GM23248 (cell line): ENCODE measurements at regions not wholly inside any gene's neighbourhood (a gene's known extent, or its start where the extent isn't known, plus 50 kb on each side); places are given as distances from the start of the nearest gene placed in this dataset.

ENCODE experiments used
- DNase-seq: peaks from one replicate; pipeline ENCODE4 v3.0.0-alpha.2; 2015
- H2AFZ ChIP-seq: fragments of 200-600 bp; sonication (generic); 2 replicates; pipeline ENCODE4 v1.6.1; 2016; ENCODE audit warnings: antibody characterized with exemption
- H3F3A ChIP-seq: fragments of 200-600 bp; sonication (generic); 2 replicates; pipeline ENCODE4 v1.6.1; 2016; ENCODE audit warnings: mild to moderate bottlenecking, antibody characterized with exemption, mixed run types; ENCODE audit not compliant: insufficient read depth
- H3K27ac ChIP-seq: fragments of 200-600 bp; sonication (generic); 2 replicates; pipeline ENCODE4 v1.5.1; 2016; ENCODE audit warnings: mild to moderate bottlenecking
- H3K27me3 ChIP-seq: fragments of 200-600 bp; sonication (generic); replicated peaks from 2 replicates; pipeline ENCODE4 v1.6.1; 2016; ENCODE audit warnings: mild to moderate bottlenecking; ENCODE audit not compliant: insufficient read depth
- H3K36me3 ChIP-seq: fragments of 200-600 bp; sonication (generic); 2 replicates; pipeline ENCODE4 v1.6.1; 2016; ENCODE audit warnings: low read depth, mild to moderate bottlenecking
- H3K4me1 ChIP-seq: fragments of 200-600 bp; sonication (generic); 2 replicates; pipeline ENCODE4 v1.6.1; 2016; ENCODE audit warnings: mild to moderate bottlenecking; ENCODE audit not compliant: insufficient read depth
- H3K4me2 ChIP-seq: fragments of 200-600 bp; sonication (generic); one replicate; pipeline ENCODE4 v1.6.1; 2016; ENCODE audit warnings: mild to moderate bottlenecking; ENCODE audit not compliant: unreplicated experiment
- H3K4me3 ChIP-seq: fragments of 200-600 bp; sonication (generic); 2 replicates; pipeline ENCODE4 v1.5.1; 2016; ENCODE audit warnings: mild to moderate bottlenecking
- H3K79me2 ChIP-seq: fragments of 200-600 bp; sonication (generic); 2 replicates; pipeline ENCODE4 v1.6.1; 2016; ENCODE audit warnings: mild to moderate bottlenecking; ENCODE audit not compliant: insufficient read depth
- H3K9ac ChIP-seq: fragments of 200-600 bp; sonication (generic); 2 replicates; pipeline ENCODE4 v1.6.1; 2016; ENCODE audit warnings: mild to moderate bottlenecking
- H3K9me2 ChIP-seq: fragments of 200-600 bp; sonication (generic); 2 replicates; pipeline ENCODE4 v1.6.1; 2016; ENCODE audit warnings: mixed run types, mild to moderate bottlenecking, moderate library complexity; ENCODE audit not compliant: insufficient read depth
- H3K9me3 ChIP-seq: fragments of 200-600 bp; sonication (generic); one replicate; pipeline ENCODE4 v1.6.1; 2017; ENCODE audit warnings: low read depth
- H4K20me1 ChIP-seq: fragments of 200-600 bp; sonication (generic); 2 replicates; pipeline ENCODE4 v1.6.0; 2016; ENCODE audit not compliant: insufficient read depth
- EZH2 ChIP-seq: fragments of 200-600 bp; sonication (generic); IDR thresholded peaks from 2 replicates; pipeline ENCODE4 v1.6.1; 2018; ENCODE audit warnings: antibody characterized with exemption, mild to moderate bottlenecking; ENCODE audit not compliant: insufficient read depth, poor library complexity, severe bottlenecking
- EZH2phosphoT487 ChIP-seq: fragments of 200-600 bp; sonication (generic); IDR thresholded peaks from 2 replicates; pipeline ENCODE4 v1.6.1; 2018; ENCODE audit warnings: antibody characterized with exemption, moderate library complexity, mild to moderate bottlenecking, low read depth; ENCODE audit not compliant: insufficient read depth
- WGBS, 2 experiments: methylation state at CpG; one replicate each; pipeline ENCODE4 v1.1.6; 2015 to 2017; ENCODE audit warnings: low lambda C conversion rate in 2 of 2, low coverage in 1 of 2; ENCODE audit errors: missing lambda C conversion rate in 2 of 2; 5-methylcytosine and 5-hydroxymethylcytosine counted together
- in situ Hi-C: fragments of 300-500 bp; cut with MboI; formaldehyde crosslinking; loops from 2 replicates; pipeline ENCODE4 v1.15.0; 2020

DNA sequence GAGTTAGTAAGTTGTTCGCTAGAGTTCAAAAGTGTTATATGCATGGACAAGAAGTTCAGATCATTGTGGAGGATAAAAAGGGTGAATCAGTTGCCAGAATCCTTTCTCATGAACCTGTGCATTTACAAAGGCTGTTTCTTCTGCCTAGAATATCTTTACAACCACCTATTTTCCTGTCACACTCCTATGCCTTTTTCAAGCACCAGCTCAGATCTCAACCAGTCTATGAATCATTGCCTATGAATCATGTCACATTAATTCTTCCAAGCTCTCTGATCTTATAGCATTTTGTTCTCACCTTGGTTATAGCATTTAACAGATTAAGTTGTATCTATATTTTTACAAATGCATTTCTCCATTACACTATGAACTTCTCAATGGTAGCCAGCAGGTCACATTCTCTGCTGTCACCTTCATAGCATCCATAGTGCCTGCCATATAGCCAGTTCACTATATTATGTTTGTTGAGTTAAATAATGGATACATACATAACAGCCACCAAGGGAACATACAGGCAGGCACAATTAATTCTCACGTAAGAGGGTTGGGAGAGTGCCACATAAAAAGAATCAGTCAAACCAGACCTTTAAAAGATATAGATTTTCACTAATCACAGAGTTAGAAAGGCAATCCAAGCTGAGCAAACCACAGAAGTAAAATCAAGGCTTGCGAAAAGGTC, 573.0 kb downstream of the FOXG1 start:
- H3K27ac ChIP-seq, result no peak overlapping the region
- no peaks in the 10 kb centered on the region for H3K79me2 ChIP-seq
- H3F3A ChIP-seq, result peaks cover 7% of the 10 kb centered on the region; the same call in 1 of the 2 replicates
- 63 to 66% methylated on average over 3 of the region's 3 CpGs for WGBS, 2 experiments
- in situ Hi-C loops, result no loop called here
- peaks cover 2% of the 10 kb centered on the region; the same call in 1 of the 2 replicates for H3K4me1 ChIP-seq
- no peak overlapping the region for H3K9ac ChIP-seq
- no peaks in the 10 kb centered on the region for H3K36me3 ChIP-seq
- H3K27me3 ChIP-seq, result no peaks in the 10 kb centered on the region
- no peak overlapping the region for H2AFZ ChIP-seq
- TF ChIP-seq EZH2 (no peak), EZH2phosphoT487 (no peak)
- DNase-seq, result peak; percentile 36
- no peaks in the 10 kb centered on the region for H3K9me3 ChIP-seq
- no peaks in the 10 kb centered on the region for H4K20me1 ChIP-seq
- no peak overlapping the region for H3K4me2 ChIP-seq
- H3K4me3 ChIP-seq, result no peak overlapping the region
- H3K9me2 ChIP-seq, result peaks cover 4% of the 10 kb centered on the region; the same call in 1 of the 2 replicates

DNA sequence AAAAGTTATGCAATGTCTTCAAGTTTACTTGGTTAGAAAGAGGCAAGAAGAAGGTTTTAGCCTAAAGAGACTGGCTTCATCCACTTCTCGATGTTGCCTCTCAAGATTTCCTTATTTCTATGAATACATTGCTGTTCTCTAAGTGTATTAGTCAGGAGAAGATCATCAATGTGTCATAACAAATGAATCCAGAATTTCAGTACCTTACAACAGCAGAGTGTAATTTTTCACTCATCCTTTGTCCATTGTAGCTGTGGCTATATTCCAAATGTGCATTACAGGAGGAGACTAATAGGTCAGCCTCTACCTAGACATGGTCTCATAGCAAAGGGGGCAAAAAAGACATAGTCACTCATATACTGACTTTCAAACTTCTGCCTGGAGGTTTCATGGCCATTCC, 579.1 kb downstream of the PRKD1 start:
- peaks cover 14% of the 10 kb centered on the region for H3F3A ChIP-seq
- no peak overlapping the region for H2AFZ ChIP-seq
- no peaks in the 10 kb centered on the region for H3K9me3 ChIP-seq
- H4K20me1 ChIP-seq, result no peaks in the 10 kb centered on the region
- TF ChIP-seq EZH2phosphoT487 (no peak), EZH2 (no peak)
- no peak overlapping the region for H3K9ac ChIP-seq
- H3K79me2 ChIP-seq, result no peaks in the 10 kb centered on the region
- H3K36me3 ChIP-seq, result no peaks in the 10 kb centered on the region
- 20 to 29% methylated on average over 1 of the region's 1 CpG for WGBS, 2 experiments
- no peaks in the 10 kb centered on the region for H3K27me3 ChIP-seq
- peaks cover 15% of the 10 kb centered on the region for H3K4me1 ChIP-seq
- peak overlapping the region; percentile 22; the same call in 1 of the 2 replicates for H3K27ac ChIP-seq
- H3K9me2 ChIP-seq, result no peaks in the 10 kb centered on the region
- peak; percentile 47 for DNase-seq
- H3K4me3 ChIP-seq, result no peak overlapping the region
- no peak overlapping the region for H3K4me2 ChIP-seq
- in situ Hi-C loops, result no loop called here

DNA sequence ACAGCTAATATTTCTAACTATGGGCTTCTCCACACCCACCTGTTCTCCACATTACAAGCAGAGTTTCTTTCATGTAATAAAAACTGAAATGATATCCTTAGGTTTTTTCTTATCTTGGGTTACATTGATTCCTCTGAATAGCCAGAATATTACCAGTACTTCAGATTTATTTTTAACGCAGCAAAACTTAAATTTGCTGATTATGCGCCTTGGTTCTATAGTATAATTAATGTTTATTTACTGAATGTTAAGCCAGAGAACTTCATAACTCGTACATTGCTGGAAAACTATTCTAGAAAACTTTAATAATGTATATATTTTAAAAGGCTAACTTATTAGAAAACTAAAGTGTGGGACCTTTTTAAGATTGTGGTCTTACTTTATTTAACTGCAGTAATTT, 577.2 kb downstream of the PRKD1 start:
- peaks cover 14% of the 10 kb centered on the region for H3F3A ChIP-seq
- WGBS, 2 experiments, result 67 to 70% methylated on average over 3 of the region's 3 CpGs

DNA sequence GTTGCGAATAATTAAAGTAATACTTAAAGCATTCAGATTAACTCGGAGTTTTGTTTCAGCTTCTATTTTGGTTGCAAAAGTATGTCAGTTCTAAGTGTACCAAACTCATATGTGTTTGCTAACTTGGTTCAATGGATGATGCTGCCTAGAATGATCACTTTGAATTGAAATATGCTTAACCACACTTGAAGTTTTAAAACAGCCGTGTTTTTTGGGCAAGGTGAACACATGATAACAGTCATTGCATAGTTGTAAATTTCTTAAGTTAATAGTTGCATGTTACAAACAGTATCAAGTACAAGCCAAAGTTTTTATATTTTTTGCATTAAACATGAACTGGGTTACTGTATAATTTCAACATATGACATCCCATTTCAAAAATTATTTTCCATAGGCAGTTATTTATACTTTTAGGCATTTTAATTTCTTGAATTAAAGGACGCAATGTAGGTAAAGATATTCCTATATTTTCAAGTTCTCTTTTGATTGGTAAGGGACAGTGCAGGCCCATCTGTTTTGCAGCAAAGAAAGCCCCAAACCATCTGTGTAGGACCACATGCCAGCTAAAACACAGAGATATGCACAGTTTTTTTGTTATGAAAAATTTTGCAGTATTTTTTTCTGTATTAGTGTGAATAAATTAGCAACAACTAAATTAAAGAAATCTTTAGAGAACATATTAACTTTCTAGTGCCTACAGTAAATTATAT, 575.5 kb downstream of the PRKD1 start:
- H3K4me1 ChIP-seq, result peaks cover 23% of the 10 kb centered on the region
- peaks cover 14% of the 10 kb centered on the region for H3F3A ChIP-seq
- no peak for TF ChIP-seq EZH2
- TF ChIP-seq EZH2phosphoT487, result no peak
- WGBS, 2 experiments, result 54 to 56% methylated on average over 4 of the region's 4 CpGs
- H3K4me3 ChIP-seq, result no peak overlapping the region
- no peak overlapping the region for H3K27ac ChIP-seq
- no peaks in the 10 kb centered on the region for H3K36me3 ChIP-seq
- 0 out of 2 replicates have a peak overlapping the region, but pooled peaks have one; percentile 22 for H2AFZ ChIP-seq
- no peaks in the 10 kb centered on the region for H3K9me2 ChIP-seq
- DNase-seq, result no peak
- H3K79me2 ChIP-seq, result no peaks in the 10 kb centered on the region
- in situ Hi-C loops, result no loop called here
- no peak overlapping the region for H3K4me2 ChIP-seq
- no peaks in the 10 kb centered on the region for H3K27me3 ChIP-seq
- H4K20me1 ChIP-seq, result no peaks in the 10 kb centered on the region
- H3K9ac ChIP-seq, result no peak overlapping the region
- no peaks in the 10 kb centered on the region for H3K9me3 ChIP-seq

More for the DNA sequence above, 577.2 kb downstream of the PRKD1 start:
- Histone ChIP-seq H3K9me3 (no peaks in the 10 kb centered on the region), H3K27me3 (no peaks in the 10 kb centered on the region), H3K4me2 (no peak overlapping the region), H3K4me3 (no peak overlapping the region), H2AFZ (no peak overlapping the region), H3K79me2 (no peaks in the 10 kb centered on the region), H3K27ac (no peak overlapping the region), H3K4me1 (peaks cover 23% of the 10 kb centered on the region), H4K20me1 (no peaks in the 10 kb centered on the region), H3K9me2 (no peaks in the 10 kb centered on the region), H3K9ac (no peak overlapping the region), H3K36me3 (no peaks in the 10 kb centered on the region)
- in situ Hi-C loops, result no loop called here
- no peak for DNase-seq
- TF ChIP-seq EZH2 (no peak), EZH2phosphoT487 (no peak)
